NCI-H510A (cell line): ENCODE measurements at regions not wholly inside any gene's neighbourhood (a gene's known extent, or its start where the extent isn't known, plus 50 kb on each side); places are given as distances from the start of the nearest gene placed in this dataset.
"Not testable (repeated sequence)": the region's sequence is repeated elsewhere in the genome, so short reads cannot be mapped to it uniquely, and the experiment has no call there.

ENCODE experiments used
- DNase-seq: peaks from one replicate; lab custom pipeline; 2025; lab: John Stamatoyannopoulos, UW

DNA sequence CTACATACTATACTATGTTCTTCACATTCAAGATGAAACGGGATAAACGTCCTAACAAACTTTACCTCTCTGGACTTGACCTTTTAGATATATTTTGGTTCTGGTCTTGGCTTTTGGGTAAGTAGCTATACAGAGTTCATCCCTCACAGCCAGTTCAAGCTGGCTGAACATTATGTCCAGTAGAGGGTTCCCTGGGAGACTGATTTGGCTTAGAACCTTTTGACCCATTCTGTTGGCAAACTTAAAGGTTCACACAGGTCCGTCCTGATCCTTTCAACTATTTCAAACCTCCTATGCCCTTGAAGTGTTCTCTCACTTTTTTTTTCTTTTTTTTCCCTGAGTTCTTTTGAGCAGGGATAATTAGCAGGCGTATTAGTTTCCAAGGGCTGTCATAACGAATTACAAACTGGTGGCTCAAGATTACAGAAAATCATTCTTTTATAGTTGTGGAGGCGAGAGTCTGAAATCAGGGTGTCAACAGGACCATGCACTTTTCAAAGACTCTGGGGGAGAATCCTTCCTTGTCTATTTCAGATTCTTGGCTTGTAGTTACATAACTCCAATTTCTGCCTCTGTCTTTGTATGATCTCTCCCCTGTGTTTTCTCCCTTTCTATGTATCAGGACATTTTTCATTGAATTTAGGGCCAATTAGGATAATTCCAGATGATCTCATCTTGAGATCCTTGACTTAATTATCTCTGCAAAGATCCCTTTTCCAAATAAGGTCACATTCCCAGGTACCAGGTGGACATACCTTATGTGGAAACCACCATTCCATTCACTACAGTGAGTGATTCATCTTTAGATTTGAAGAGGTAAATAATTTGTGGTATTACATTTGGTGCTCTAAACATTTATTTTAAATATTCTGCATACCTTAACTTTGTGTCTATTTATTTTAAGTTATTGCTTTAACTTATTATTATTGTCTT lies 257.4 kb upstream of the USP25 start:
- no peak for DNase-seq

DNA sequence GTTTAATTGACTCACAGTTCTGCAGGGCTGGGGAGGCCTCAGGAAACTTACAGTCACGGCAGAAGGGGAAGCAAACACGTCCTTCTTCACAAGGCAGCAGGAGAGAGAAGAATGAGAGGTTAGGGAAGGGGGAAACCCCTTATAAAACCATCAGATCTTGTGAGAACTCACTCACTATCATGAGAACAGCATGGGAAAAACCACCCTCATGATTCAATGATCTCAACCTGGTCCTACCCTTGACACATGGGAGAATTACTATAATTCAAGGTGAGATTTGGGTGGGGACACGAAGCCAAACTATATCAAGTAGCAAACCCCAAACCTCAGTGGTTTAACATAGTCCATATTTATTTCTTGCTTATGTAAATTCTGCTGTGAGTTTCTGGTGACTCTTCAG lies 252.0 kb upstream of the USP25 start:
- not testable (repeated sequence) for DNase-seq

DNA sequence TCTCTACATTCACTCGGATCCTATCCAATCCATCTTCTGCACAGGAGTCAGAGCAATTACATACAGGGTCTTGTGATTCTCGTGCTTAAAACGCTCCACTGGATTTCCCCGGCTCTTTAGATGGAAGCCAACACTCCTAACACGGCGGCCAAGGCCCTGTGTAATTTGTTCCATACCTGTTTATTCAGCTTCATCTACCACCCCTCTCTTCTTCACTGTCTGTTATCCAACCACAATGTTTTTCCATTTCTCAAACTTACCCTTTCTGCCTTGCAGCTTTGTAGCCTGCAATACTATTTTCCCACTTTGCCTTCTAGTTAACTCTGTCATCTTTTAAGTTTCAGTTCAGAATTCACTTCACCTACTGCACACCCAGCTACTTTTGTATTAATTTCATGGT lies 249.6 kb upstream of the USP25 start:
- DNase-seq, result no peak

DNA sequence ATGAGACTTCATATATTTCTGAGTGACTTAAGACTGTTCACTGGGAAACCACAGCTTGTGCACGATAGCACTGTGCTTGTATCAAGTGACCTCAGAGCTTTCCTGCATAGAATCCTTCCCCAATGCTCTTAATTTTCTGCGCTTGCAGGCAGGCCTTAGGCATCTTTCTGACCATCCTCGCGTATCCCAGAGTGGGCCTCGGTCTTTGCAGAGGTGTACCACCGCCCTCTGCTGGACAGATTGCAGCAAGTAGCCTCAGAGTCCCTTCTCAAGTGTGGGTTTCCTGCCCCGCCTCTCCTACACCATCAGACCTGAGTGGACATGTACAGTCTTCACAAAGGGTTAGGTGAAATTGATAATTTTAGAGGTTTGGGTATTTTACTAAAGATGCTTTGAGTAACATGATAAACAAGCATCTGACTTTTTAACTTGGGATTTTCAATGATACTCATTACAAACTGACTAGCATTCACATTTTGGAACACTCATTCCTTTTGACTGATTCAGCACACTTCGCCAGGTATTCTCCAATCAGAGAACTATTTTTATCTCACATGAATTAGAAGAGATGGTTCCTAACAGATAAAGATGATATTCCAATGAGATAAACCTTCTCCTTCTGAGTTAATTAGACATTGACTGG lies 246.5 kb upstream of the USP25 start:
- peak; percentile 11 for DNase-seq

DNA sequence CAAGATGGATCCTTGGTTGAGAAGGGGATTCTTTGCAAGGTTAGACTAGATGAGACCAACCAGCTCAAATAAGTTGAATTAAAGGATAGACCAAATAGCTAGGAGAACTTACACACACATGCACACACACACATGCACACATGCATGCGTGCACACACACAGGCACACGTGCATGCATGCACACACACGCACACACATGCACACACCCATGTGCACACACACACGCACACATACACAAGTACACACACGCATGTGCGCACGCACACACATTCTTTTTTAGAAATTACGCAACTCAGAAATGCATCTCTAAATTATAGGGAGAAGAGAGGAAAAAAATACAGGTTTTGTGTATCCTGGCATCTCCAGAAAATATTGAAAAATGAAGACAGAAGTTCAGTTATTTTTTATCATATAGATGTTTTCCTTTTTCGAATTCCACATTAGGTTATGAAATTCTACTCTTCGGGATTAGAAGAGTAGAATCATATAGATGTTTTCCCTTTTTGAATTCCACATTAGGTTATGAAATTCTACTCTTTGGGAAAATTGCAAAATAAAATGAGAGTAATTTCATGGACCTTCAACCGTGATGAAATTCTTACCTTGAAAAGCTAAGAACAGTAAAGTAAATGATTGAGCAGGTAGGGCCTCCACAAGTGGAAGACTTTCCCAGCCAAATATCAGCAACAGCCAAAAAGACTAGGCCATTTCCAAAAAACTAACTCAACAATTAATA lies 243.2 kb upstream of the USP25 start:
- DNase-seq, result no peak

DNA sequence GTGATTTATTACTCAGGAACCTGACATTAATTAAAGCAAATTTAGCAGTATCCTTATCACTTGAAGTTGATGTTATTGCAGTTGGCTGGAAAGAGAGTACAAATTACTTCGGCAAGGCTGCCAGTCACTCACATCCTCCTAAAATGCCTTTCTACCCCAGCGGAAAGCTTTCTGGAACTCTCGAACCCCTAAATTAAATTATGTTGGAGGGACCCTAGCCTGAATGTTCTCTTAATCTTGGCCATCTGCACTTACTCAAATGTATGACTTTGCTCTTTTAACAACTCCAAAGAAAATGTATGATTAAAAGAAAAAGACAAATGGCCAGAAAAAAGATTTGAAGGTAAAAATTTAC lies 242.6 kb upstream of the USP25 start:
- no peak for DNase-seq

DNA sequence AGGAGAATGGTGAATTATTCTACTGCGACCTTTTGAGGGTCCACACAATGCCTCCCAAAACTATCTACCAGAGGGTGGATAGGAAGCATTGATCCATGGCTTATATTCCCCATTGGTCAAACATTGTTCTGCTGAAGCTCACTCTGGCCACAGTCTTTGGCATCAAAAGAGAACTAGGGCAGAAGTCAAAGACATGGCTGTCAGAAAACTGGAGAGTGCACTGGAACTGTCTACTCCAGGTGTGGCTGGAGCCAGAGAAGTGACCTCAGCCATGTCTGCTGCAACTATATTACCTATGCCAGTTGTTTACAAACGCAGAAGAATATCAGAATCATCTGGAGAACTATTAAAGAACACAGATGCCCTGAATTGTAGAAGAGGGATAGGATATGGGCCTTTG lies 238.7 kb upstream of the USP25 start:
- DNase-seq, result no peak

DNA sequence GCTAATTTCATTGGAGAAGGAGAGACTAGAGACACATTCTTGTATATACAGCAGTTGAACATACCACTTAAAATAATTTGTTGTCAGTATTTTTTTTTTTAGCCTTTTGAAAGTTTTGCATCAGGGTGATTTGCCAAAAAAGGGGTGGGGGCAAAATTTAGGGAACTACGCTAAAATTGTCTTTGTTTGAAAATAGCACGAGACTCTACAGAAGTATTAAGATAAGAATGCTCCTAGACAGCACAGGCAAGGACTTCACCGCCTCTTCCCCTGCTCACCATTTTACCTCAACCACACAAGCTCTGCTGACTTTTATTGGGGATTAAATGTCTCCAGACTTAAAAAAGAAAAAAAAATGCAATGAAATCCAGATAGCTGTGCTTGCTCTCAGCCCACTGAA lies 236.1 kb upstream of the USP25 start:
- DNase-seq, result no peak

DNA sequence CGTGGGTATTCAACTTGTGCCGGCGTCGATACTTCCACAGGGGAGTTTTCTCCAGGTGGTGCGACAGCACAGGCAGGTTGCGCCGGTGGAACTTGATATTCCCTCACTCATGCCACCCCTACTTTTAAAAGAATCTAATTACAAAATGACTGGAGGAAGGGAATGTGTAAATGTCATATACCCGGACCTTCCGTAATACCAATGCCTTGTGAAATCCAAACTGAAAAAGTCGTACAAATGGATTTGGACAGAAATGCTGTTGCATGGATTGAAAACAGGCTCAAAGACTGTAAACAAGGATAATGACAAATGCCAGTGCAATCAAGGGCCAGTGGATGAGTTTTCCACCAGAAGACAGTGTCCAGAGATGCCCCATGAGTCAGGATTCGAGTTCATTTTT lies 235.3 kb upstream of the USP25 start:
- no peak for DNase-seq

DNA sequence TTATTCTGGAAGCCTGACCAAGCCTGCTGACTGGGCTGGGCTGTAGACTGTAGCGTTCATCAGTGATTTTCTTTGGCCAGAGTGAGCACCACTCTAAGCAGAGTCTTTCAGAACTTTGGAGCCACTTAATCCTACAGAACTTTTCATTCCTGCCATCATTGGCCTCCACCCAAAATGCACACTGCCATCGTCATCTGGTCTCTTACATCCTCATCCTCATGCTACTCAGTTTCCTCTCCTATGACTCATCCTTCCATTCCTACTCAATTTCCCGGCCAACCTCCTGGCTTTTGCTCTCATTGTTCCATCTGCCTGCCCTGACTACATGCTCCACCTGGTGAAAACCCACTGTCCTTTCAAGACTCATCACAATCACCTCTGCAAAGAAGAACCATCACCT lies 233.8 kb upstream of the USP25 start:
- DNase-seq, result no peak

DNA sequence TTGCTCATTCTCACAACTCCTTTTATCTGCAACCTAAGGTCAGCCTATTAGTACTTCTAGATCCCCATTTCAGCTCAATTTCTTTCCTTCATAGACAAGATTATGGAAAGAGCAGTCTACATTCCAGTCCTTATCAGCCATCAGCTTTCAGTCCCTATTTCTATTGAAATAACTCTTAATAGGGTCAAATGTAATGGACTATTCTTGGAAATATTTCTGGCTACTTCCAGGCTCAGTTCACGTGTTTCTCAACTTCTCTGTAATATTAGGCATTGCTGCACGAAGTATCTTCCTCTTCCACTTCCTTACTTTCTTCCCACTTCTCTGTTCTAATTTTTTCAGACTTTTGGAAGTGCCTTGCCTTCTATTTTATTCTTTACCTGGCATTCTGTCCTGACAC lies 232.9 kb upstream of the USP25 start:
- no peak for DNase-seq

DNA sequence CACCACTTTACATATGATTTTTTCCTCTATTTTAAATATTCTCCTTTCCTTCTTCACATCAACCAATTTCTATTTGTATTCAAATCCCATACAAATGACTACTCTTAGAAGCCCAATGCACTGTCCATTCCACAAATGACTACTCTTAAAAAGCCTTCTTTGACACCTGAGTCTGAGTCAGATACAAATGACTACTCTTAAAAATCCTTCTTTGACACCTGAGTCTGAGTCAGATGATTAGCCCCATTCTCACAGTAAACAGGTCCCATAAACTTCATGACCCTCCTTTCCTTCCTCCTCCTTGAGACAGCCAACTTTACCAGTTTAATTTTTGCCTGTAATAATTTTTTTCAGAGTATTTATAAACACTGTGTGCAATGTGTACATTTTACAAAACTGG lies 231.3 kb upstream of the USP25 start:
- no peak for DNase-seq

DNA sequence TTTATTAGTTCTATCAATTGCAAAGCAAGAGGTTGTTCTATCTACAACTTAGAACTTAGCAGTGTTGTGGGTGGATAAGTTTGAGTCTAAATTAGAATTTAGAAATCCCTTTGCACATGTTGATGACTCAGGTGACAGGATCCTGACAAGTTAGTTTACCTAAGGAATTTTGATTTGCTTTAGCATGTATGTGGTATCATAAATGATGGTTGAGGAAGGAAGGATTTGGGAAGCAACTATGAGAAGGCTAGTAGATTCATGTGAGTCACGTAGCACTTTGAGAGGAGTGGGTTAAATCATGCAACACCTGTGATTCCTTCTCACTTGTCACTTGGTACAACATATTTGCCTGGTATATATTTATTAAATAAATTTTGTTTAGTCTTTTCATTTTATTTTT lies 223.7 kb upstream of the USP25 start:
- no peak for DNase-seq

DNA sequence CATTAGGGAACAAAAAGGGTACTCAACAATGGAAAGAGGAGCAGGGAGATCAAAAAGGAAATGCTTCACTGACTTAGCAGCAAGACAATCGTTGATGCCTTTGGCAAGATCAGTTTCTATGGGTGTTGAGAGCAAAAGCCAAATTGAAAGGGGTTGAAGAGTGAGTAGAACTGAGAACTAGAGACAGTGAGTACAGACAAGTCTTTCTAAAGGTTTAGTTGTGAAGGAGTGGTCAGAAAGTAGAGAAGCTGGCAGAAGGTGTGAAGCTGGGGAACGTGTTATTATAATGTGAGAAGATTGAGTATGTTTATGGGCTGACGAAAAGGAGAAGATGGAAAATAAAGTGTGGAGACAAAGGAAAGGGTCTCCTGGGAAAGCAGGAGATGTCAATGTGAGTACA lies 221.2 kb upstream of the USP25 start:
- DNase-seq, result no peak

DNA sequence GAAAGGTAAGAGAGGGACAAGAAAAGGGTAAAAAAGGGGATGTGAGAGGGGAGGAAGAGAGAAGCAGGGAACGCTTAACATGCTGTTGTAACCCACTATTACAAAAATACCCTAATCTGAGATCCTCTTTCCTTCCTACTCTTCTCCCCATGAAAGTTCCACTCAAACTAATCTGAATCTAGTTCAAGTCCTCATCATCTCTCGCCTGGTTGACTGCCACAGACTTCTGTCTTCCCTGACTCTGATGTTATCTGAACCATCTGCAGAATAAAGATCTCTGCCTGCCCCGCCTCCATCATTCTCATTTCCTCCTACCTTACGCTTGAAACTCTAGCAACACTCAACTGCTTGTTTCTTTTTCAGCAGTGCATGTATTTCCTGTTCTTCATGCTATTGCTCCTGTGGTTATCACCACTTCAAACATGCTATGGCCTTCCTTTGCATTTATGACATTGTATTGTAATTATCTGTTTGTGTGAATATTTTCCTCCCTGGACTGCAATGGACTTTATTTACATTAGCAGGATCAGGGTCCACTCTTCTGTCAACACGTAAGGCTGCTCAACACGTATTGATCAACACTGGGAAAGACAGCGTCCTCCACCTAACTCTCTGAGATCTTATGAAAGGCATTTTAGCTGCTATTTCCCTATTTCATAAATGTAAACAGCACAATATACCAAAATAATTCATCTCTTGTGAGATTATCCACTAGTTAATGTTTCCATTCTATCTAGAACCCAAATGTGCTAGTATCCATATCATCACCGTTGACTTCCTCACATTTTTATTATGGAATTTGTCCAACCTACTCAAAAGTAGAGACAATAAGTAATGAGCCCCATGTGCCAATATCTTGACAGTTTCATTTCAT lies 215.5 kb upstream of the USP25 start:
- no peak for DNase-seq

DNA sequence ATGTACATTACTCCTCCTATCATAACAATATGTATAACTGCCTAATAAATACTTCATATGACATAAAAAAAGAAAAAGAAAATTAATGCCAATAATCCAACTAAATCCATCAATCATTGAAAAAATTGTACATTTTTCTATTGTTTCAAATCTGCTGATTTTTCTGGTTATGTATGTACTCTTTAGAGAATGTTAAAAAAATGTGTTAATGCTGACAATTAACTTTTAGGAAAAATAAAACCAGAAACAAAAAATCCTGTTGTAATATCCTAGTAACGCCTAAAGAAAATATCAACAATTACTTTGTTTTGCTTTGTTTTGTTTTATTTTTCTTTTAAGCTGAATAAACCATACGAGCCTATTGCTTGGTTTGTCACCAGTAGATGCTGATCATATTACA lies 213.9 kb upstream of the USP25 start:
- DNase-seq, result no peak

DNA sequence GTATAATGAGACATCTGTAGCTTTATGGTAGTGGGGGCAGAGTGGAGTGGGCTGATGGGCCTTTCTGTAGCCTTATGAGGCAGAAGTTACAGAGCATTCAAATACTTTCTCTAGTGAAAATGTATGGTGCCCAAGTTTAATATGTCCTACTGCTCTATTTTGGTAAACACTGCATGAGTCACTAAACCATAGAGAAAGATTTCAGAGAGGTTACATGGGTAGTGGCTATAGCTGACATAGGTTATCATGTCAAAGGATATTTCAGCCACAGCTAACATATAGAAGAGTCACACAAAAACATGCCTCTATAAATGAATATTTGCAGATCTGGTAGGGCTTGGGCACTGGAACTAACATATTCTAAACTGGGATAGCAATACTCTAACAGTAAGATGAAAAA lies 212.4 kb upstream of the USP25 start:
- DNase-seq, result no peak

DNA sequence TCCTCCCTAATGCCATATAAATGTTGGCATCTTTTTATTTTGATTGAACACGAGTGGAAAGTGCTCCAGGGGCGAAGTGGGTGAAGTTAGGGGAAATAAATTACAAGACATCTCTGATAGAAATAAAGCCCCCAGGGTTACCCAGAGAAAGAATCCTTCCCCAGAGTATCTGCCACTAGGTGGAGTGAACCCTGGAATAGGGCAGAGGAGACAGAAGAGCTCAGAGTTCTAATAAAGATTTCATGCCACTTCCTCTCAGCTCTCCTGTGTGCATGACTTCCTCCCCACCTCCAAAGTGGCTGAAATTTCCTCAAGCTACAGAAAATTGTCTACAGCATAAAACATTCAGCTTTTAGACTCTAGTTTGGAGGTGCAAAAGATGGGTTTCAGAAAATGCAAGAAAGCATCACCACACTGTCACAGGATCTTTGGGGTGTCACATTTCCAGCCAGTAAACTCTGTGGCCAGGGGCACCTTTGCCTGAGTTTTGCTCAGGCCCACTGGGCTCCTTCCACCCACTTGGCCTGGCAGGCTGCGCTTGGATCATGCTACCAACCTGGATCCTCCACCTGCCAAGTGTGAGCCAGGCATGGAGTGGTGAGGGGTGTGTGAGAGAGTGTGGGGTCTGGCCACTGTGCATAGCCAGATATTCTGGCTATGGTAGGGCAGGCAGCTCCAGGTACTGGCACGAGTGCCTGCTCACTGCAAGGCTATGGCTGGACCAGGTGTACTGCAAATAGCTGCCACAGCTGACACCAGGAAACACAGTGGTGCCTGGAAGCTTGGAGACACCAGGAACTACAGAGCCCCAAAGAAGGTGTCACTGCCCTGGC lies 208.8 kb upstream of the USP25 start:
- no peak for DNase-seq

DNA sequence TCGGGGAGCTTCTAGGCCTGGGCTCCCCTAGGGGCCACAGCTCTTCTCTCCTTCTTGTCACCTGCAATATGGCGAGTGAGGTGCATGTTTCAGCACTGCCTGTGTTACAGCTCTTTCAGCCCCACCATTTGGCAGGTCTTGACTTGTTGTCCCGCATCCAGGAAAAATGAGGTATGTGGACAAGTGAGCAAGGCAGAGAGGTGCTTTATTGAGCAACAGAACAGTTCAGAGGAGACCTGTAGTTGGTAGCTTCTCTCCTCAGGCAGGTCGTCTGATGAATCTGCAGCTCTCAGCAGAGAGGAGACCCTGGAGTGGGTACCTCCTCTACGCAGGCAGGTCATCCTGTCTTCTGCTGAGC lies 208.2 kb upstream of the USP25 start:
- no peak for DNase-seq

DNA sequence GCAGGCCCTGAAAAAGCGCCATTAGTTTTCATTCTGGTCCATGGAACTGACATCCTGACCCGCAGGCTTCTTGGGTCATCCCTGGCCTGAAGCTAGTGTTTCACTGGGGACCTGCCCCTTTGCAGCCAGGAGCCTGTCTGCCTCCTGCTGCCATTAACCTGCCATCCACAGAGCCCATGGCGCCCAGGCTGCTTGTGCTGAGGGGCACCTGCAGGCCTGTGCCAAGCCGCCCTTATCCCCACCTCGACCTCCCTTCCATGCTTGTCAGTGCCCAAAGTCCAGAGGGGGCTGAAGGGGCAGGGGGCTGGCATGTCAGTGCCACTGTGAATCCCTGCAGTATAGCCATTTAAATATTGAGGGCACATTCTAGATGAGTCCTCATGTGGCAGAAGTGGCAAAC lies 207.6 kb upstream of the USP25 start:
- DNase-seq, result no peak

DNA sequence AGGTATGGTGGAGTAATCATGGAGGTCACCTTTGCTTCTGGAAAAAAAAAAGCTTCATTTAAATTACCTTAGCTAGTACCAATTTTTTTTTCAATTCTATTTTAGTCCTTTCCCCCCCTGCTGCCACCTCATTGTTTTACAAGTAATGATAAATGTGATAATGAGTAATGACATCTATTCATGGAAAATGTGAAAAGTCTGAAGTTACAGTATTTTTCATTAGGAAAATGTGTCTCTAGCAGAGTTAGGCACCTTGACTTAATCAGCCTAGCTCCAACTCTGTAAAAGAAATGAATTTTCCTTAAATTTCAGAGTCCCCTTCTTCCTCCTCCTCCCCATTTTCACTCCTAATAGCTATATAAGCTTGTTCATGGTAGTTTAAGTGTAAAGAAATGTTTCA lies 204.9 kb upstream of the USP25 start:
- DNase-seq, result no peak
